T-helper 2 cell treated with Interferon-gamma antibody and Interleukin-4, amounts not matched to agents 5 μg/mL and 100 μg/mL, for 36 hours (primary cell): ENCODE measurements at regions not wholly inside any gene's neighbourhood (a gene's known extent, or its start where the extent isn't known, plus 50 kb on each side); places are given as distances from the start of the nearest gene placed in this dataset.

Experiments
- DNase-seq: peaks from one replicate; pipeline ENCODE4 v3.0.0; 2021; ENCODE audit warnings: low spot score
- H3K27ac Mint-ChIP-seq: one replicate; pipeline ENCODE4 v1.8.0; 2021; ENCODE audit warnings: mild to moderate bottlenecking, mixed read lengths
- H3K27me3 Mint-ChIP-seq: one replicate; pipeline ENCODE4 v1.8.0; 2021; ENCODE audit warnings: low read depth, mixed read lengths
- H3K36me3 Mint-ChIP-seq: one replicate; pipeline ENCODE4 v1.8.0; 2021; ENCODE audit warnings: low read depth, mixed read lengths
- H3K4me1 Mint-ChIP-seq: one replicate; pipeline ENCODE4 v1.8.0; 2021; ENCODE audit warnings: low read depth, mixed read lengths
- H3K4me3 Mint-ChIP-seq: one replicate; pipeline ENCODE4 v1.8.0; 2022; ENCODE audit warnings: mild to moderate bottlenecking, moderate library complexity, mixed read lengths
- H3K9me3 Mint-ChIP-seq: one replicate; pipeline ENCODE4 v1.8.0; 2021; ENCODE audit warnings: mixed read lengths

GRCh38 chr5:143488381-143488780 is 84.9 kb upstream of the NR3C1 start:
- no peak overlapping the region for H3K4me3 Mint-ChIP-seq
- H3K27ac Mint-ChIP-seq, result no peak overlapping the region
- no peaks in the 10 kb centered on the region for H3K4me1 Mint-ChIP-seq
- no peak for DNase-seq
- H3K36me3 Mint-ChIP-seq, result no peaks in the 10 kb centered on the region
- H3K27me3 Mint-ChIP-seq, result no peaks in the 10 kb centered on the region
- peaks cover 16% of the 10 kb centered on the region for H3K9me3 Mint-ChIP-seq

GRCh38 chr5:143484601-143485000 is 81.1 kb upstream of the NR3C1 start:
- H3K4me3 Mint-ChIP-seq, result no peak overlapping the region
- H3K9me3 Mint-ChIP-seq, result peaks cover 13% of the 10 kb centered on the region
- no peak overlapping the region for H3K27ac Mint-ChIP-seq
- no peaks in the 10 kb centered on the region for H3K27me3 Mint-ChIP-seq
- no peaks in the 10 kb centered on the region for H3K4me1 Mint-ChIP-seq
- no peaks in the 10 kb centered on the region for H3K36me3 Mint-ChIP-seq
- DNase-seq, result no peak

GRCh38 chr5:143481697-143482531 is 78.4 kb upstream of the NR3C1 start:
- no peak overlapping the region for H3K27ac Mint-ChIP-seq

GRCh38 chr5:143480001-143480400 is 76.5 kb upstream of the NR3C1 start:
- H3K9me3 Mint-ChIP-seq, result peaks cover 9% of the 10 kb centered on the region
- DNase-seq, result no peak

More at GRCh38 chr5:143481697-143482531, 78.4 kb upstream of the NR3C1 start:
- Mint-ChIP-seq H3K27me3 (no peaks in the 10 kb centered on the region), H3K4me3 (no peak overlapping the region), H3K36me3 (no peaks in the 10 kb centered on the region), H3K4me1 (no peaks in the 10 kb centered on the region), H3K9me3 (peaks cover 13% of the 10 kb centered on the region)
- DNase-seq, result no peak

GRCh38 chr5:143479394-143479793 is 75.9 kb upstream of the NR3C1 start:
- Mint-ChIP-seq H3K4me3 (no peak overlapping the region), H3K36me3 (no peaks in the 10 kb centered on the region), H3K27me3 (no peaks in the 10 kb centered on the region), H3K9me3 (peaks cover 7% of the 10 kb centered on the region), H3K4me1 (no peaks in the 10 kb centered on the region), H3K27ac (no peak overlapping the region)
- DNase-seq, result no peak

More at GRCh38 chr5:143480001-143480400, 76.5 kb upstream of the NR3C1 start:
- Mint-ChIP-seq H3K4me1 (no peaks in the 10 kb centered on the region), H3K27ac (no peak overlapping the region), H3K36me3 (no peaks in the 10 kb centered on the region), H3K4me3 (no peak overlapping the region), H3K27me3 (no peaks in the 10 kb centered on the region)

- no peak for DNase-seq
- Mint-ChIP-seq H3K27ac (no peak overlapping the region), H3K9me3 (no peaks in the 10 kb centered on the region), H3K4me1 (no peaks in the 10 kb centered on the region), H3K27me3 (no peaks in the 10 kb centered on the region), H3K4me3 (no peak overlapping the region), H3K36me3 (no peaks in the 10 kb centered on the region)
These were observed 73.2 kb upstream of the NR3C1 start for GRCh38 chr5:143476601-143477211.

- H3K4me3 Mint-ChIP-seq, result no peak overlapping the region
- H3K27ac Mint-ChIP-seq, result no peak overlapping the region
- DNase-seq, result no peak
- H3K36me3 Mint-ChIP-seq, result no peaks in the 10 kb centered on the region
- no peaks in the 10 kb centered on the region for H3K4me1 Mint-ChIP-seq
- H3K27me3 Mint-ChIP-seq, result no peaks in the 10 kb centered on the region
- no peaks in the 10 kb centered on the region for H3K9me3 Mint-ChIP-seq
These were observed 71.1 kb upstream of the NR3C1 start for GRCh38 chr5:143474616-143475015.

- Mint-ChIP-seq H3K27ac (no peak overlapping the region), H3K9me3 (no peaks in the 10 kb centered on the region), H3K4me1 (no peaks in the 10 kb centered on the region), H3K27me3 (no peaks in the 10 kb centered on the region), H3K4me3 (no peak overlapping the region), H3K36me3 (no peaks in the 10 kb centered on the region)
- DNase-seq, result no peak
These were observed 70.0 kb upstream of the NR3C1 start for GRCh38 chr5:143473481-143473880.

GRCh38 chr5:143472576-143472975 is 69.1 kb upstream of the NR3C1 start:
- no peak for DNase-seq
- no peaks in the 10 kb centered on the region for H3K9me3 Mint-ChIP-seq
- H3K27me3 Mint-ChIP-seq, result no peaks in the 10 kb centered on the region
- no peak overlapping the region for H3K4me3 Mint-ChIP-seq
- H3K36me3 Mint-ChIP-seq, result no peaks in the 10 kb centered on the region
- no peak overlapping the region for H3K27ac Mint-ChIP-seq
- H3K4me1 Mint-ChIP-seq, result no peaks in the 10 kb centered on the region

- no peak overlapping the region for H3K4me3 Mint-ChIP-seq
- H3K27ac Mint-ChIP-seq, result no peak overlapping the region
- no peaks in the 10 kb centered on the region for H3K27me3 Mint-ChIP-seq
- no peaks in the 10 kb centered on the region for H3K9me3 Mint-ChIP-seq
- no peaks in the 10 kb centered on the region for H3K4me1 Mint-ChIP-seq
- DNase-seq, result no peak
- H3K36me3 Mint-ChIP-seq, result no peaks in the 10 kb centered on the region
These were observed 68.4 kb upstream of the NR3C1 start for GRCh38 chr5:143471666-143472464.

GRCh38 chr5:143471041-143471509 is 67.6 kb upstream of the NR3C1 start:
- no peak for DNase-seq
- Mint-ChIP-seq H3K36me3 (no peaks in the 10 kb centered on the region), H3K4me1 (no peaks in the 10 kb centered on the region), H3K27me3 (no peaks in the 10 kb centered on the region), H3K4me3 (no peak overlapping the region), H3K9me3 (no peaks in the 10 kb centered on the region), H3K27ac (no peak overlapping the region)

GRCh38 chr5:143470120-143470519 is 66.6 kb upstream of the NR3C1 start:
- DNase-seq, result no peak
- Mint-ChIP-seq H3K9me3 (no peaks in the 10 kb centered on the region), H3K27me3 (no peaks in the 10 kb centered on the region), H3K4me1 (no peaks in the 10 kb centered on the region), H3K27ac (no peak overlapping the region), H3K4me3 (no peak overlapping the region), H3K36me3 (no peaks in the 10 kb centered on the region)

GRCh38 chr5:143469125-143469524 is 65.6 kb upstream of the NR3C1 start:
- Mint-ChIP-seq H3K4me3 (no peak overlapping the region), H3K27me3 (no peaks in the 10 kb centered on the region), H3K4me1 (no peaks in the 10 kb centered on the region), H3K9me3 (no peaks in the 10 kb centered on the region), H3K36me3 (no peaks in the 10 kb centered on the region), H3K27ac (no peak overlapping the region)
- no peak for DNase-seq

GRCh38 chr5:143466632-143467031 is 63.1 kb upstream of the NR3C1 start:
- H3K27me3 Mint-ChIP-seq, result no peaks in the 10 kb centered on the region
- no peaks in the 10 kb centered on the region for H3K9me3 Mint-ChIP-seq
- DNase-seq, result no peak
- H3K4me1 Mint-ChIP-seq, result no peaks in the 10 kb centered on the region
- H3K4me3 Mint-ChIP-seq, result no peak overlapping the region
- H3K36me3 Mint-ChIP-seq, result no peaks in the 10 kb centered on the region
- no peak overlapping the region for H3K27ac Mint-ChIP-seq
